H1 (cell line): ENCODE measurements at regions not wholly inside any gene's neighbourhood (a gene's known extent, or its start where the extent isn't known, plus 50 kb on each side); places are given as distances from the start of the nearest gene placed in this dataset.

ENCODE experiments used
- CTCF ChIA-PET: fragments of 300-600 bp; sonication (Branson Sonifier 250); formaldehyde crosslinking; loops from one replicate; lab custom pipeline; 2021; ENCODE audit not compliant: partially characterized antibody; lab: Charles Lee
- POLR2A ChIA-PET: fragments of 300-600 bp; sonication (Branson Sonifier 250); formaldehyde crosslinking; loops from one replicate; lab custom pipeline; 2021; ENCODE audit warnings: inconsistent platforms; ENCODE audit not compliant: partially characterized antibody; lab: Charles Lee
- DNase-seq, 2 experiments: peaks; one replicate each; pipeline versions ENCODE4 v3.0.0 to v3.0.0-alpha.2; 2010 to 2022; ENCODE audit warnings: low spot score in 2 of 2, low read depth in 1 of 2, mixed read lengths in 1 of 2
- FAIRE-seq: peaks from 2 replicates; lab custom pipeline; 2011; peaks lifted over from hg19 to GRCh38; lab: Jason Lieb, UNC
- H2AFZ ChIP-seq: 2 replicates; pipeline ENCODE4 v1.8.1; 2012; ENCODE audit warnings: low read length, inconsistent platforms
- H2AK5ac ChIP-seq: 2 replicates; pipeline ENCODE4 v1.6.1; 2013; ENCODE audit warnings: low read depth, low read length
- H2BK120ac ChIP-seq: replicated peaks from 2 replicates; pipeline ENCODE3; 2013; ENCODE audit warnings: low read depth, low read length, inconsistent platforms
- H2BK12ac ChIP-seq: 2 replicates; pipeline ENCODE4 v1.6.1; 2013; ENCODE audit warnings: low read depth, low read length
- H2BK15ac ChIP-seq: 2 replicates; pipeline ENCODE4 v1.6.1; 2013; ENCODE audit warnings: low read length
- H2BK20ac ChIP-seq: 2 replicates; pipeline ENCODE4 v1.6.1; 2013; ENCODE audit warnings: low read length
- H2BK5ac ChIP-seq: 2 replicates; pipeline ENCODE4 v1.6.1; 2013; ENCODE audit warnings: low read depth, low read length
- H3K14ac ChIP-seq: 2 replicates; pipeline ENCODE4 v1.6.1; 2013; ENCODE audit warnings: inconsistent platforms; ENCODE audit not compliant: insufficient read length
- H3K18ac ChIP-seq: 2 replicates; pipeline ENCODE4 v1.6.1; 2013; ENCODE audit warnings: low read length; ENCODE audit errors: extremely low read depth
- H3K23ac ChIP-seq: 2 replicates; pipeline ENCODE4 v1.6.1; 2013; ENCODE audit warnings: inconsistent platforms; ENCODE audit not compliant: insufficient read length
- H3K23me2 ChIP-seq: 2 replicates; pipeline ENCODE4 v1.6.1; 2013; ENCODE audit warnings: low read depth, low read length
- H3K27ac ChIP-seq: 2 replicates; pipeline ENCODE4 v1.6.1; 2011; ENCODE audit warnings: low read depth, low read length, inconsistent platforms
- H3K27me3 ChIP-seq, 4 experiments: replicated peaks in 1 of 4; 1 replicate in 1 of 4; 2 replicates in 3 of 4; pipeline versions ENCODE4 v1.6.1 to v1.8.1; 2011 to 2013; ENCODE audit warnings: low read length in 3 of 4, mild to moderate bottlenecking in 3 of 4, inconsistent platforms in 2 of 4, mixed read lengths in 2 of 4, moderate library complexity in 1 of 4; ENCODE audit not compliant: control insufficient read depth in 3 of 4, insufficient read depth in 3 of 4; ENCODE audit errors: extremely low read depth in 1 of 4
- H3K36me3 ChIP-seq, 4 experiments: 2 replicates each; pipeline versions ENCODE4 v1.6.1 to v1.8.1; 2011 to 2013; ENCODE audit warnings: mild to moderate bottlenecking in 4 of 4, low read length in 3 of 4, moderate library complexity in 2 of 4, control low read depth in 1 of 4, inconsistent platforms in 1 of 4; ENCODE audit not compliant: insufficient read depth in 4 of 4, control insufficient read depth in 2 of 4
- H3K4ac ChIP-seq: replicated peaks from 2 replicates; pipeline ENCODE3; 2013; ENCODE audit warnings: low read length, low read depth, mixed read lengths, inconsistent platforms; ENCODE audit not compliant: insufficient read length
- H3K4me1 ChIP-seq, 4 experiments: replicated peaks in 1 of 4; 1 replicate in 1 of 4; 2 replicates in 3 of 4; pipeline versions ENCODE4 v1.6.1 to v1.8.1; 2011 to 2013; ENCODE audit warnings: low read length in 3 of 4, inconsistent platforms in 2 of 4, mixed read lengths in 1 of 4; ENCODE audit not compliant: insufficient read depth in 4 of 4, control insufficient read depth in 3 of 4
- H3K4me2 ChIP-seq, 2 experiments: 2 replicates each; pipeline versions ENCODE4 v1.6.1 to v1.8.1; 2011 to 2013; ENCODE audit warnings: low read depth in 2 of 2, low read length in 2 of 2, control low read depth in 1 of 2, inconsistent platforms in 1 of 2, mild to moderate bottlenecking in 1 of 2; ENCODE audit not compliant: insufficient read depth in 1 of 2
- H3K4me3 ChIP-seq, 4 experiments: fragments of 200-600, 300-600 bp in 1 of 4; sonication (generic), shearing (Covaris generic), sonication (Bioruptor Twin) in 1 of 4; 2 replicates each; pipeline versions ENCODE4 v1.5.1 to v1.8.1; 2011 to 2016; ENCODE audit warnings: low read length in 4 of 4, low read depth in 3 of 4, control low read depth in 2 of 4, inconsistent platforms in 2 of 4, mild to moderate bottlenecking in 2 of 4, mixed read lengths in 1 of 4, moderate library complexity in 1 of 4; ENCODE audit not compliant: insufficient read depth in 2 of 4; ENCODE audit errors: extremely low read depth in 1 of 4
- H3K56ac ChIP-seq: replicated peaks from 2 replicates; pipeline ENCODE3; 2013; ENCODE audit warnings: low read depth, mild to moderate bottlenecking, mixed read lengths, low read length, inconsistent platforms; ENCODE audit not compliant: insufficient read length
- H3K79me1 ChIP-seq: 2 replicates; pipeline ENCODE4 v1.6.1; 2013; ENCODE audit warnings: low read depth, low read length, control low read depth
- H3K79me2 ChIP-seq, 2 experiments: 2 replicates each; pipeline versions ENCODE4 v1.6.1 to v1.8.1; 2012 to 2013; ENCODE audit warnings: low read length in 2 of 2, mild to moderate bottlenecking in 2 of 2, inconsistent platforms in 1 of 2; ENCODE audit not compliant: insufficient read depth in 2 of 2, control insufficient read depth in 1 of 2
- H3K9ac ChIP-seq, 4 experiments: replicated peaks in 1 of 4; 1 replicate in 1 of 4; 2 replicates in 3 of 4; pipeline versions ENCODE4 v1.6.1 to v1.8.1; 2011 to 2013; ENCODE audit warnings: low read depth in 3 of 4, low read length in 3 of 4, control low read depth in 2 of 4, mild to moderate bottlenecking in 2 of 4, moderate library complexity in 2 of 4, inconsistent platforms in 1 of 4; ENCODE audit errors: extremely low read depth in 1 of 4
- H3K9me3 ChIP-seq, 2 experiments: 2 replicates each; pipeline versions ENCODE4 v1.6.1 to v1.8.1; 2012 to 2013; ENCODE audit warnings: mild to moderate bottlenecking in 2 of 2, moderate library complexity in 2 of 2, control low read depth in 1 of 2, inconsistent platforms in 1 of 2, low read depth in 1 of 2, low read length in 1 of 2, mixed read lengths in 1 of 2; ENCODE audit not compliant: insufficient read depth in 2 of 2
- H4K20me1 ChIP-seq, 2 experiments: replicated peaks in 1 of 2; 2 replicates each; pipeline versions ENCODE3 to v1.8.1; 2011 to 2013; ENCODE audit warnings: inconsistent platforms in 2 of 2, low read length in 2 of 2, mild to moderate bottlenecking in 1 of 2; ENCODE audit not compliant: insufficient read depth in 2 of 2, control insufficient read depth in 1 of 2
- H4K5ac ChIP-seq: 2 replicates; pipeline ENCODE4 v1.6.1; 2013; ENCODE audit warnings: low read length, low read depth, mixed read lengths, inconsistent platforms; ENCODE audit not compliant: insufficient read length
- H4K8ac ChIP-seq: 2 replicates; pipeline ENCODE4 v1.8.0; 2013; ENCODE audit warnings: mild to moderate bottlenecking, moderate library complexity, low read length, inconsistent platforms; ENCODE audit not compliant: insufficient read depth; ENCODE audit errors: extremely low read depth
- H4K91ac ChIP-seq: replicated peaks from 2 replicates; pipeline ENCODE3; 2013; ENCODE audit warnings: low read length, mixed read lengths, inconsistent platforms; ENCODE audit not compliant: insufficient read length
- GABPA ChIP-seq: IDR thresholded peaks from 2 replicates; pipeline ENCODE4 v1.6.1; 2011; ENCODE audit warnings: mild to moderate bottlenecking, low read length, moderate library complexity, borderline replicate concordance; ENCODE audit not compliant: insufficient read depth
- NANOG ChIP-seq: IDR thresholded peaks from 2 replicates; pipeline ENCODE4 v1.6.1; 2011; ENCODE audit warnings: low read length, low read depth, mild to moderate bottlenecking, inconsistent platforms; ENCODE audit not compliant: insufficient read depth, poor library complexity, severe bottlenecking
- ZNF274 ChIP-seq: IDR thresholded peaks from 2 replicates; pipeline ENCODE4 v1.7.0; 2012; ENCODE audit warnings: low read length, borderline replicate concordance; ENCODE audit errors: extremely low read depth
- WGBS, 2 experiments: shearing (Covaris generic) in 1 of 2; methylation state at CpG; one replicate each; pipeline versions ENCODE4 v1.1.6 to v1.1.7; 2013 to 2015; ENCODE audit warnings: low lambda C conversion rate in 2 of 2, mixed read lengths in 2 of 2, inconsistent platforms in 1 of 2, low coverage in 1 of 2, missing lambda C conversion rate in 1 of 2; ENCODE audit not compliant: insufficient replicate concordance in 2 of 2, insufficient coverage in 1 of 2, insufficient read length in 1 of 2; ENCODE audit errors: extremely low coverage in 1 of 2, missing lambda C conversion rate in 1 of 2; 5-methylcytosine and 5-hydroxymethylcytosine counted together

- no peaks in the 10 kb centered on the region for H3K79me2 ChIP-seq
- H2AK5ac ChIP-seq: no peak overlapping the region
- H4K20me1 ChIP-seq: peaks cover 0 to 3% of the 10 kb centered on the region in 2 experiments
- ChIA-PET CTCF (interaction anchor here (1.2 to 1.8 kb wide), 4 partner anchors 10 to 188 kb away, joined by 3 to 6 read pairs (median 4); no protein-coding TSS in a partner anchor), POLR2A (interaction anchor here (0.7 kb wide), 1 partner anchor 13 kb away, joined by 3 read pairs; no protein-coding TSS in a partner anchor)
- H3K4ac ChIP-seq: no peak overlapping the region
- H2BK12ac ChIP-seq: no peak overlapping the region
- no peak overlapping the region for H4K5ac ChIP-seq
- no peak overlapping the region for H4K8ac ChIP-seq
- H2AFZ ChIP-seq: no peak overlapping the region
- no peak overlapping the region for H3K4me2 ChIP-seq
- H2BK15ac ChIP-seq: 0 out of 2 replicates have a peak overlapping the region, but pooled peaks have one; percentile 23
- TF ChIP-seq GABPA (no peak), NANOG (no peak), ZNF274 (no peak)
- FAIRE-seq (no peak), DNase-seq (no peak)
- H3K9me3 ChIP-seq: no peaks in the 10 kb centered on the region
- no peak overlapping the region for H3K23ac ChIP-seq
- no peaks in the 10 kb centered on the region for H3K23me2 ChIP-seq
- H2BK20ac ChIP-seq: no peak overlapping the region
- peaks cover 0 to 11% (median 7%) of the 10 kb centered on the region in 4 experiments; a peak in 6 of 7 replicates for H3K4me1 ChIP-seq
- 98% methylated on average over 17 of the region's 17 CpGs; no CpG with 5 or more reads in 1 of the 2 experiments for WGBS, 2 experiments
- H3K9ac ChIP-seq: no peak overlapping the region
- no peak overlapping the region for H4K91ac ChIP-seq
- H2BK120ac ChIP-seq: no peak overlapping the region
- no peak overlapping the region for H2BK5ac ChIP-seq
- H3K4me3 ChIP-seq: no peak overlapping the region
- H3K27me3 ChIP-seq: no peaks in the 10 kb centered on the region
- H3K79me1 ChIP-seq: no peaks in the 10 kb centered on the region
- H3K36me3 ChIP-seq: no peaks in the 10 kb centered on the region
- H3K14ac ChIP-seq: no peak overlapping the region
- no peak overlapping the region for H3K56ac ChIP-seq
- H3K27ac ChIP-seq: no peak overlapping the region
- H3K18ac ChIP-seq: no peak overlapping the region
Observed at GRCh38 chr22:49118065-49118464, 709.6 kb downstream of the BRD1 start.
